ENCODE measurements at regions not wholly inside any gene's neighbourhood (a gene's known extent, or its start where the extent isn't known, plus 50 kb on each side); places are given as distances from the start of the nearest gene placed in this dataset.

DNA sequence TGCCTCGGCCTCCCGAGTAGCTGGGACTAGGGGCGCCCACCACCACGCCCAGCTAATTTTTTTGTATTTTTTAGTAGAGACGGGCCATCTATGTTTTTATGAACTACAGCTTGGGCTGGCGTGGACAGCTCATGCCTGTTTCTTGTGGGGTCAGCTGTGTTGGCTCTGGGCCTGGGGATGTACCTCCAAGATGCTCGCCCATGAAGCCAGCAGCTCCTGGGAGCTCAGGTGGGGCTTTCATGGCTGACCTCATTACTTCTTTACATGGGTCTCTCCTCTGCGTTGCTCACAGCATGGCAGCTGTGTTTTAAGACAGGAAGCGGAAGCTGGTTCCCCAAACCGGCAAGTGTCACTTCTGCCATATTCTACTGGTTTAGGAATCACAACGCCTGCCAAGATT, 203.1 kb downstream of the SOX11 start:
- H3K27ac ChIP-seq (ENCODE audit: low read length), result no peak overlapping the region
- ChIA-PET POLR2A (no interaction called here), CTCF (no interaction called here)
- no peak overlapping the region for H3K4me3 ChIP-seq (ENCODE audit: low read depth in 2 of 2, low read length in 2 of 2)
- H3K27me3 ChIP-seq (ENCODE audit: control insufficient read depth, insufficient read depth, low read length), result no peaks in the 10 kb centered on the region
- no peaks in the 10 kb centered on the region for H3K9me3 ChIP-seq (ENCODE audit: control insufficient read depth, insufficient read depth, low read depth, low read length)
- ATAC-seq (no peak), DNase-seq (ENCODE audit: low read depth, low spot score) (no peak)
- no peaks in the 10 kb centered on the region for H3K36me3 ChIP-seq (ENCODE audit: control insufficient read depth, insufficient read depth, low read length)
- H3K4me1 ChIP-seq (ENCODE audit: control insufficient read depth, insufficient read depth, low read length), result no peaks in the 10 kb centered on the region
- in situ Hi-C loops (cut with HindIII; ENCODE audit: low pct_unique_long_range_greater_than_20kb, low sequenced_read_pairs), result no loop called here
- TF ChIP-seq POLR2AphosphoS5 (IDR thresholded peaks at IDR 0.05; ENCODE audit: low read depth, low read length) (no peak), SIN3A (IDR thresholded peaks at IDR 0.05; ENCODE audit: borderline replicate concordance, insufficient read depth, low read depth, low read length) (no peak), TCF7L2 (IDR thresholded peaks at IDR 0.05; ENCODE audit: low read depth, low read length) (no peak)
- TF ChIP-seq, protein P1, sequence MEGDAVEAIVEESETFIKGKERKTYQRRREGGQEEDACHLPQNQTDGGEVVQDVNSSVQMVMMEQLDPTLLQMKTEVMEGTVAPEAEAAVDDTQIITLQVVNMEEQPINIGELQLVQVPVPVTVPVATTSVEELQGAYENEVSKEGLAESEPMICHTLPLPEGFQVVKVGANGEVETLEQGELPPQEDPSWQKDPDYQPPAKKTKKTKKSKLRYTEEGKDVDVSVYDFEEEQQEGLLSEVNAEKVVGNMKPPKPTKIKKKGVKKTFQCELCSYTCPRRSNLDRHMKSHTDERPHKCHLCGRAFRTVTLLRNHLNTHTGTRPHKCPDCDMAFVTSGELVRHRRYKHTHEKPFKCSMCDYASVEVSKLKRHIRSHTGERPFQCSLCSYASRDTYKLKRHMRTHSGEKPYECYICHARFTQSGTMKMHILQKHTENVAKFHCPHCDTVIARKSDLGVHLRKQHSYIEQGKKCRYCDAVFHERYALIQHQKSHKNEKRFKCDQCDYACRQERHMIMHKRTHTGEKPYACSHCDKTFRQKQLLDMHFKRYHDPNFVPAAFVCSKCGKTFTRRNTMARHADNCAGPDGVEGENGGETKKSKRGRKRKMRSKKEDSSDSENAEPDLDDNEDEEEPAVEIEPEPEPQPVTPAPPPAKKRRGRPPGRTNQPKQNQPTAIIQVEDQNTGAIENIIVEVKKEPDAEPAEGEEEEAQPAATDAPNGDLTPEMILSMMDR (IDR thresholded peaks at IDR 0.05), result no peak
- TF ChIP-seq, protein P2, sequence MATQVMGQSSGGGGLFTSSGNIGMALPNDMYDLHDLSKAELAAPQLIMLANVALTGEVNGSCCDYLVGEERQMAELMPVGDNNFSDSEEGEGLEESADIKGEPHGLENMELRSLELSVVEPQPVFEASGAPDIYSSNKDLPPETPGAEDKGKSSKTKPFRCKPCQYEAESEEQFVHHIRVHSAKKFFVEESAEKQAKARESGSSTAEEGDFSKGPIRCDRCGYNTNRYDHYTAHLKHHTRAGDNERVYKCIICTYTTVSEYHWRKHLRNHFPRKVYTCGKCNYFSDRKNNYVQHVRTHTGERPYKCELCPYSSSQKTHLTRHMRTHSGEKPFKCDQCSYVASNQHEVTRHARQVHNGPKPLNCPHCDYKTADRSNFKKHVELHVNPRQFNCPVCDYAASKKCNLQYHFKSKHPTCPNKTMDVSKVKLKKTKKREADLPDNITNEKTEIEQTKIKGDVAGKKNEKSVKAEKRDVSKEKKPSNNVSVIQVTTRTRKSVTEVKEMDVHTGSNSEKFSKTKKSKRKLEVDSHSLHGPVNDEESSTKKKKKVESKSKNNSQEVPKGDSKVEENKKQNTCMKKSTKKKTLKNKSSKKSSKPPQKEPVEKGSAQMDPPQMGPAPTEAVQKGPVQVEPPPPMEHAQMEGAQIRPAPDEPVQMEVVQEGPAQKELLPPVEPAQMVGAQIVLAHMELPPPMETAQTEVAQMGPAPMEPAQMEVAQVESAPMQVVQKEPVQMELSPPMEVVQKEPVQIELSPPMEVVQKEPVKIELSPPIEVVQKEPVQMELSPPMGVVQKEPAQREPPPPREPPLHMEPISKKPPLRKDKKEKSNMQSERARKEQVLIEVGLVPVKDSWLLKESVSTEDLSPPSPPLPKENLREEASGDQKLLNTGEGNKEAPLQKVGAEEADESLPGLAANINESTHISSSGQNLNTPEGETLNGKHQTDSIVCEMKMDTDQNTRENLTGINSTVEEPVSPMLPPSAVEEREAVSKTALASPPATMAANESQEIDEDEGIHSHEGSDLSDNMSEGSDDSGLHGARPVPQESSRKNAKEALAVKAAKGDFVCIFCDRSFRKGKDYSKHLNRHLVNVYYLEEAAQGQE (IDR thresholded peaks at IDR 0.05; ENCODE audit: insufficient read depth in 1 of 2, low read depth in 2 of 2, low read length in 1 of 2), result no peak
- intact Hi-C loops (cut with micrococcal nuclease; ENCODE audit: unreplicated experiment), result no loop called here
- no TSS peak for BruUV-seq (replicated peaks)

DNA sequence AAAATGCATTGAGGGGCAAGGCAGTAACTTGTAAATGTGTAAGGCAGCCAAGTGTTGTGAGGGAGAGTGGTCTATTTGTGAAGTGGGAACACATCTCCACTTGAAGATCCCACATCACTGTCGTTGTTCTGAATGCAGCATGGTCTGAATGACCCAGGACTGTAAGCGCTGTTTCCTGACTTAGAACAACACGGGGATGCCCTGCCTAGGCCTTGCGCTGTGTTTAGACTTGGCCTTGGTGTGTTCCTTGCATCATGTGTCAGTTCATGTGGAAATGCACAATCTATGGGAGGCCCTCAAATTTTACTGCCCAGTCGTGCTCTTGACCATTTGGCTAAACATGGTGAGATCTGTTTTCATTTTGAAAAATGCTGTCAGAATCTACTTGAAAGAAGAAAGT, 205.1 kb downstream of the SOX11 start:
- no peaks in the 10 kb centered on the region for H3K27me3 ChIP-seq (ENCODE audit: control insufficient read depth, insufficient read depth, low read length)
- TF ChIP-seq, protein P2 (IDR thresholded peaks at IDR 0.05; ENCODE audit: insufficient read depth in 1 of 2, low read depth in 2 of 2, low read length in 1 of 2), result no peak
- TF ChIP-seq, protein P1 (IDR thresholded peaks at IDR 0.05), result no peak
- TF ChIP-seq TCF7L2 (IDR thresholded peaks at IDR 0.05; ENCODE audit: low read depth, low read length) (no peak), POLR2AphosphoS5 (IDR thresholded peaks at IDR 0.05; ENCODE audit: low read depth, low read length) (no peak), SIN3A (IDR thresholded peaks at IDR 0.05; ENCODE audit: borderline replicate concordance, insufficient read depth, low read depth, low read length) (no peak)
- CTCF ChIA-PET, result no interaction called here
- no TSS peak for BruUV-seq (replicated peaks)
- in situ Hi-C loops (cut with HindIII; ENCODE audit: low pct_unique_long_range_greater_than_20kb, low sequenced_read_pairs), result no loop called here
- intact Hi-C loops (cut with micrococcal nuclease; ENCODE audit: unreplicated experiment), result no loop called here
- H3K9me3 ChIP-seq (ENCODE audit: control insufficient read depth, insufficient read depth, low read depth, low read length), result no peaks in the 10 kb centered on the region
- ATAC-seq, result no peak
- POLR2A ChIA-PET, result no interaction called here
- no peak overlapping the region for H3K27ac ChIP-seq (ENCODE audit: low read length)
- no peaks in the 10 kb centered on the region for H3K4me1 ChIP-seq (ENCODE audit: control insufficient read depth, insufficient read depth, low read length)
- H3K4me3 ChIP-seq (ENCODE audit: low read depth in 2 of 2, low read length in 2 of 2), result no peak overlapping the region
- no peaks in the 10 kb centered on the region for H3K36me3 ChIP-seq (ENCODE audit: control insufficient read depth, insufficient read depth, low read length)
- no peak for DNase-seq (ENCODE audit: low read depth, low spot score)
